ENCODE measurements at regions not wholly inside any gene's neighbourhood (a gene's known extent, or its start where the extent isn't known, plus 50 kb on each side); places are given as distances from the start of the nearest gene placed in this dataset.

DNA sequence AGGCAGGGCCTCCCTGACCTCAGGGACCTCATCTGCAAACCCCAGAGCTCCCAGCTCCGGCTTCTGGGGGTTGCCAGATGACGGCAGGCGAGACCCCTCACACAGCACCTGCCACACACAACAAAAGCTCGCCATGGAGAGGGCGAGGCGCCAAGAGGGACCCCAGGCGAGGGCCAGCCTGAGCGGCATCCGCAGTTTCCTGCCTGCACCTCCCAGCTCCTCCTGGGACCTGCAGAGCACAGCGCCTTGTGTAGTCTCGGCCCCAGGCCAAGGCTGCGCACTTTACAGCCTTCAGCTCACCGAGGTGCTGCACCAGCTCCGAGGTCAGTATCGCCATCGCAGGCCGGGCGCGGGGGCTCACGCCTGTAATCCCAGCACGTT, 82.4 kb upstream of the ADAMTS2 start:
- peaks cover 9% of the 10 kb centered on the region for H3K4me1 Mint-ChIP-seq (ENCODE audit: low read depth)

DNA sequence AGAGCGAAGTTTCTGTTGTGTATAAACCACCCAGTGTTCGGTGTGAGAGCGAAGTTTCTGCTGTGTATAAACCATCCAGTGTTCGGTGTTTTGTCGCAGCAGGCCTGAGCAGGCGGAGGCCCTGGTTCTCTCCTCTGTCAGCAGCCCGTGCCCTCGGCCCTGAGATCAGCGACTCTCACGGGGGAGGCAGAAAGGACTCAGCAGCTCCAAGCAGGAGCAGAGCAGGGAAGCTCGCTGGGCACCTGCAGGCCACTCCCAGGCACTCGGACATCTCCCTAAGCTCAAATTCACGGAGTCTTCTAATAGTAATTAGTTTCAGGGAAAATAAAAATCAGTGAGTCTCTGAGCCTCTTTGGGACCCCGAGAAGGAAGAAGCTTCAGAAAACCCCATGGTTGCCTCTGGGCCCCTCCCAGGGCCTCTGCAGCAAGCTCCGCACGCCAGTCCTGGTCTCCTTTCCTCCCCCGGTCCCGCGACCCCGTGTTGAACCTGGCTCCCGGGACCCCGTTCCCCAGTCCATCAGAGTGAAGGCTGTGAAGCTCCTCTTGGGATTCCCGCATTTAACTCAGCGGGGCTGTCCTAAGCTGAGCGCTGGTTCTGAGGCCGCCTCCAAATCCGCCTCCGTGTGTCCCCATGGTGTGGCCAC, 81.9 kb upstream of the ADAMTS2 start:
- no peaks in the 10 kb centered on the region for H3K36me3 Mint-ChIP-seq (ENCODE audit: insufficient read depth)
- H3K4me1 Mint-ChIP-seq (ENCODE audit: low read depth): peaks cover 9% of the 10 kb centered on the region
- H3K4me3 Mint-ChIP-seq (ENCODE audit: low read depth): no peak overlapping the region
- H3K27ac Mint-ChIP-seq: no peak overlapping the region
- peaks cover 2% of the 10 kb centered on the region for H3K27me3 Mint-ChIP-seq
- H3K9me3 Mint-ChIP-seq (ENCODE audit: low read depth): no peaks in the 10 kb centered on the region
- TF ChIP-seq, protein P1, sequence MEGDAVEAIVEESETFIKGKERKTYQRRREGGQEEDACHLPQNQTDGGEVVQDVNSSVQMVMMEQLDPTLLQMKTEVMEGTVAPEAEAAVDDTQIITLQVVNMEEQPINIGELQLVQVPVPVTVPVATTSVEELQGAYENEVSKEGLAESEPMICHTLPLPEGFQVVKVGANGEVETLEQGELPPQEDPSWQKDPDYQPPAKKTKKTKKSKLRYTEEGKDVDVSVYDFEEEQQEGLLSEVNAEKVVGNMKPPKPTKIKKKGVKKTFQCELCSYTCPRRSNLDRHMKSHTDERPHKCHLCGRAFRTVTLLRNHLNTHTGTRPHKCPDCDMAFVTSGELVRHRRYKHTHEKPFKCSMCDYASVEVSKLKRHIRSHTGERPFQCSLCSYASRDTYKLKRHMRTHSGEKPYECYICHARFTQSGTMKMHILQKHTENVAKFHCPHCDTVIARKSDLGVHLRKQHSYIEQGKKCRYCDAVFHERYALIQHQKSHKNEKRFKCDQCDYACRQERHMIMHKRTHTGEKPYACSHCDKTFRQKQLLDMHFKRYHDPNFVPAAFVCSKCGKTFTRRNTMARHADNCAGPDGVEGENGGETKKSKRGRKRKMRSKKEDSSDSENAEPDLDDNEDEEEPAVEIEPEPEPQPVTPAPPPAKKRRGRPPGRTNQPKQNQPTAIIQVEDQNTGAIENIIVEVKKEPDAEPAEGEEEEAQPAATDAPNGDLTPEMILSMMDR (IDR thresholded peaks at IDR 0.05; ENCODE audit: unreplicated experiment): no peak
- DNase-seq (ENCODE audit: low spot score, unreplicated experiment): no peak

More for the DNA sequence above, 82.4 kb upstream of the ADAMTS2 start:
- no peaks in the 10 kb centered on the region for H3K36me3 Mint-ChIP-seq (ENCODE audit: insufficient read depth)
- H3K9me3 Mint-ChIP-seq (ENCODE audit: low read depth): no peaks in the 10 kb centered on the region
- H3K27ac Mint-ChIP-seq: no peak overlapping the region
- no peak for DNase-seq (ENCODE audit: low spot score, unreplicated experiment)
- TF ChIP-seq, protein P1 (IDR thresholded peaks at IDR 0.05; ENCODE audit: unreplicated experiment): no peak
- H3K27me3 Mint-ChIP-seq: peaks cover 2% of the 10 kb centered on the region
- H3K4me3 Mint-ChIP-seq (ENCODE audit: low read depth): no peak overlapping the region

DNA sequence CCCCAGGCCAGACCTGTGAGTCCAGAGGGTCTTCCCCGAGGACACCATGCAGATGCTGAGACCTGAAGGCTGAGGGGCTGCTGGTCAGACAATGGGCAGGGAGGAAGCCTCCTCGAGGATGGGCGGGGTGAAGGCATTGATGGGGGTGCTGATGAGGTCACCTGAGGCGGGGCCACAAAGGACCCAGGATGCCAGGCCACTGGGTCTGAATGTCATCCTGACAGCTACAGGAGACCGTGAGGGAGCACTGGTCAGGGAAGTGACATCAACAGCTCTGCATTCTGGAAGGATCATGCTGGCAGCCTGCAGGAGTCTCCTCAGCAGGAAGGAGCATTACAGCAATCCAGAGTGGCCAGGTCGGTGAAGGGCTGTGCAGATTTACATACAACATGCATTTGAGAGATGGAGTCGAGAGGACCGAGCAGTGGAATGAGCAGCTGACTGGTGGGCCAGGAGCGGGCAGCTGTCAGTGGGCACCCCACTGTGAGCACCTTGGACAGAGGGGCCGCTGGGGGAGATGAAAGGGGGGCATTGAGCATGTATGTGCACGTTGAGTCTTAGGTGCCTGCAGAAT, 77.7 kb upstream of the ADAMTS2 start:
- no peaks in the 10 kb centered on the region for H3K9me3 Mint-ChIP-seq (ENCODE audit: low read depth)
- H3K36me3 Mint-ChIP-seq (ENCODE audit: insufficient read depth): no peaks in the 10 kb centered on the region
- H3K4me1 Mint-ChIP-seq (ENCODE audit: low read depth): peaks cover 9% of the 10 kb centered on the region
- peaks cover 11% of the 10 kb centered on the region for H3K27me3 Mint-ChIP-seq
- no peak for DNase-seq (ENCODE audit: low spot score, unreplicated experiment)
- TF ChIP-seq, protein P1 (IDR thresholded peaks at IDR 0.05; ENCODE audit: unreplicated experiment): no peak
- H3K4me3 Mint-ChIP-seq (ENCODE audit: low read depth): no peak overlapping the region
- H3K27ac Mint-ChIP-seq: no peak overlapping the region

DNA sequence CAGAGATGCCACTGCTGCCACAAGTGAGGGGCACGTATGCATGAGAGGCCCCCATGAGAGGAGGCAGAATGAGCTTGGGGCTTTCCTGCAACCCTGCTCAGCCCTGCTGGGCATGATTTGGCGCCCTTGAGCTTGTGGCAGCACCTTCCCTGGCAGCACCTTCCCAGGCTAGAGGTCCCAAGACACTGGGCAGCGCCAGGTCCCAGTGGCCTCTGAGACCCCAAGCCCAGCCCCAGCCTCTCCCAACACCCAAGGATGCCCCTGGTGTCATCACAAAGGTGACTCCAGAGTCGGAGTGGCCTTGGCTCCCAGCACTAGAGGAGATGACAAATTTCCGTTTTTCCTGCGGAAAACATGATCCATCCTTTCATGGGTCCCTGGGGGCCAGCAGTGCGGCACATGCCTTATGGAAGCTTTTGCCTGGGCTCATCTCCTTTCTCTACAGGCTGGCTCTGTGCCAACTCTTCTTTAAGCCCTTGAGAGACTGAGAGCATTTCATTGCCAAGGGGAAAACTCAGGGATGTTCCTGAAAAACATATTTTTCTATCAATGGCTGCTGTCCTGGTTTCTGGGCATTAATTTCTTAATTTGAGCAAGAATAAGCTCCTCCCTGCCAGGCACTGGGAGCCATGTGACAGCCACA, 77.1 kb upstream of the ADAMTS2 start:
- H3K27me3 Mint-ChIP-seq: peaks cover 11% of the 10 kb centered on the region
- H3K9me3 Mint-ChIP-seq (ENCODE audit: low read depth): no peaks in the 10 kb centered on the region
- H3K36me3 Mint-ChIP-seq (ENCODE audit: insufficient read depth): no peaks in the 10 kb centered on the region
- TF ChIP-seq, protein P1 (IDR thresholded peaks at IDR 0.05; ENCODE audit: unreplicated experiment): no peak
- H3K4me3 Mint-ChIP-seq (ENCODE audit: low read depth): no peak overlapping the region
- peaks cover 9% of the 10 kb centered on the region for H3K4me1 Mint-ChIP-seq (ENCODE audit: low read depth)
- H3K27ac Mint-ChIP-seq: no peak overlapping the region
- no peak for DNase-seq (ENCODE audit: low spot score, unreplicated experiment)

DNA sequence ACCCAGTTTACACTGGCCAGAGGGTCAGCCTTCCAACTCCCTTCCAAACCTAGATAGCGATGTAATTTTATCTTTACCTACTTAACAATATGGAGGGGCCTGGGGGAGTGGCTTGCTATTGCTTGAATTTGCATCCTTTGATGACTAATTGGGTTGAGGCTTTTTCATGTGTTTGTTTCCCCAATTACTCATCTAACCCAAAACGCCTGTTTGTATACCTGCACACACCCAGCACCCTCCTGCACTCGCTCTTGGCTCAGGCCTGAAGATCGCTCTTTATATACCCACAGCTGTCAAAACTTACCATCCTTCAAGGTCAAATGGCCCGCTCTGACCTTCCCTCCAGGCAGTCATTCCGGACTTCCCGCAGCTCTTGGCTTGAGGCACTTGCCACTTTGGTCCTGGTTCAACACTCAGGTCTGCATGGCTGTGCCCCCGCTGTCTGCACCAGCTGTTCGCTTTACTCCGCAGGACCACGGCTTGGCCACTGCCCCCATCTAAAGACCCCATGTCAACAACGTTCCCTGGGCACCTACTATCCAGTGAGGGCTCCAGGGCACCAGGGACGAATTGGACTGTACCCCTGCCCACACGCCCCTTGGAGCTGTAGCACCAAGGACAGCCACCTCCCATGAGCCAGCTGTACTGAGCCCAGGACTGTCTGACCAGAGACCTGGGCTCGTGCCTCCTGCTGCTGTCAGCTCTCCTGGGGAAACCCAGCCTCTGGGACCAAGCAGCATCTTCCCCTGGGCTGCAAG, 76.1 kb upstream of the ADAMTS2 start:
- Mint-ChIP-seq H3K4me1 (ENCODE audit: low read depth) (peaks cover 5% of the 10 kb centered on the region), H3K27me3 (peaks cover 15% of the 10 kb centered on the region), H3K4me3 (ENCODE audit: low read depth) (no peak overlapping the region), H3K9me3 (ENCODE audit: low read depth) (no peaks in the 10 kb centered on the region), H3K27ac (no peak overlapping the region), H3K36me3 (ENCODE audit: insufficient read depth) (no peaks in the 10 kb centered on the region)
- TF ChIP-seq, protein P1 (IDR thresholded peaks at IDR 0.05; ENCODE audit: unreplicated experiment): no peak
- DNase-seq (ENCODE audit: low spot score, unreplicated experiment): no peak
